GM21526 (cell line): ENCODE measurements at regions not wholly inside any gene's neighbourhood (a gene's known extent, or its start where the extent isn't known, plus 50 kb on each side); places are given as distances from the start of the nearest gene placed in this dataset.

Source experiments
- ATAC-seq: cut with Tn5 transposase; IDR thresholded peaks from one replicate; pipeline ENCODE4 v1.9.1; 2021; ENCODE audit warnings: moderate library complexity; ENCODE audit not compliant: unreplicated experiment, low FRiP score

DNA sequence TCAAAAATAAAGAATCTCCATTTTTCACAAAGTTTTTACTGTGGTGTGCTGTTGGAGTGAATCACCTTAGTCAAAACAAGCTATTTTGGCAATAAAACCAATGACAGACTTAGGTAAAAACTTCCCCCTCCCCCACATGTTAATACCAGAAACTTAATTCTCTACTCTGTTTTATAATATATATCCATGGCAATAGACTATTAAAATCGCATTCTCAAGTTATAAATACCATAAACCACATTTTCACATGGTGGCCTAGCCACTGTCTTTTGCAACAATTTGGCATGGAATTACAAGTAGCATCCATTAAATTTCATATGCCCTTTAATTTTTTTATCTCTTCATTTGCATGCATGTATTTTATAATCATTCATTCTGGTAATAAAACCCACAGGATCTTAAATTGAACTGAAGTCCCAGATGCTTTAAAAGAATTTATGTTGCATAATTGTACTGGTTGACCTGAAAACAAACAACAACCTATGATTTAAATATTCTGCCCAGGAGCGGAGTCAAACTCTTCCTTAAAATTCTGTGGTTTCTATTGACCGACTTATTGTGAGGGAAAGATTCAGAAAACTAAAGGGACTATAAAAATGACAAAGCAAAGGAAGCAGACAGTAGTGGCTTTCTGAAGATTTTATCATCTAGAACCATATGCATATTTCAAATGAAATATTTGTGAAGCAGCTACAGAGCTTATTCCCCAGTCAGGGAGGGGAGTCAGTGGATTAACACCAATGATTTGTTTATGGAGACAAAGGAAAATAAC is 229.0 kb upstream of the TBL1XR1 start:
- no peak for ATAC-seq

DNA sequence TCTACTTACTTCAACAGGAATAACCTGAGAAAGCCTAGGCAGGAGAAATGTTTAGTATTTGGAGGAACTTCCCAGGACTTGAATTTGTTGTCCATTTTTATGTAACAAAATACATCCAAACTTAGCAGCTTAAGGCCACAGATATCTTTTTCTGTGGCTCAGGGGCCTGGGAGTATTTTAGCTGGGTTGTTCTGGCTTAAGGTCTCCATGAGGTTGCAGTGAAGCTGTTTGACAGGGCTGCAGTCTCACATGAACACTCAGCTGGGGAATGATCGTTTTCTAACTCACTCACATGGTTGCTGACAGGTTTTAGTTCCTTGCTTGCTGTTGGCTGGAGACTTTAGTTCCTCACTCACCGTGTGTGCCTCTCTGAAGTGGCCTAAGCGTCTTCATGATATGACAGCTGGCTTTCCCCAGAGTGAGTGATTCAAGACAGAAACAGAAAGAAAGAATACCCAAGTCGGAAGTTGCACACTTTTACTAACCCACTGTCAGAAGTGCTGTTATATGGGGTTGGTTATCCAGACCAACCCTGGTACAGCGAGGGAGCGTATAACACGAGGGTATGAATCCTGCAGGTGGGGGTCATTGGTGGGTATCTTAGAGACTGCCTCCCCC is 229.7 kb upstream of the TBL1XR1 start:
- ATAC-seq = peak; percentile 99

DNA sequence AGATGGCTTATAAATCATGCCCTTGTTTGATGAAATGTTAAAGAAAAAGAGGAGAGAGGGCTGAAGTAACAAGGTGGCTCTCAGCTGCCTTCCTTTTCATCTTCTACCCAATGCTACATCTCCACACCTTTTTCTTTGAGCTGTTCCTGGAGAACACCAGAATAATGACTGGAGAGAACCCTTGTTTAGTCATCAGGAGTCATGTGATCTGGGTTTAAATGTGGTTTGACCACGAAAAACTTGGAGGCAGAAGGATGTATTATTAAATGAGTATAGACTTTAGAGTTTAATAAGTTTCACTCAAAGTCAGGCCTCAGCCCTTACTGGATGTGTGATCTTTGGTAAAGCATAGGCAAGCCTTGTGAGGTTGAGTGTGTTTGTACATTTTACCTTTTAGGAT is 230.3 kb upstream of the TBL1XR1 start:
- ATAC-seq = no peak

DNA sequence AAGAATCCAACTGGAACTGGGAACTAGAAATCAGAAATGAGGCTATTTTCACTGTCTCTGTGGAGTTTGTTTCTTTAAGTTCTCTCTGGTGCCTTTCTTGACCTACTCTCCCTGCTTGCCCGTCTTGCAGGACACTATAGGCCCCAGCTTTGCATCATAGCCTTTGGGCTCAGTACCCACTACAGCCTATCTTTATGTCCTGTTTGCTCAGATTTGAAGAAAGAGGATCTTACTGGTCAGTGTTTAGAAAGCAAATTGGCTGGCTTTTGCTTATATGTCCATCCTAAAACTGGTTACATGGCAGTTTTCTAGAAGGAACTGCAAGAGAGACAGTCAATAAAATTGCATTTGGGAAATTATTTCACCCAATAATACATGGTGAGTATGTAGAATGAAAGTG is 231.8 kb upstream of the TBL1XR1 start:
- no peak for ATAC-seq

DNA sequence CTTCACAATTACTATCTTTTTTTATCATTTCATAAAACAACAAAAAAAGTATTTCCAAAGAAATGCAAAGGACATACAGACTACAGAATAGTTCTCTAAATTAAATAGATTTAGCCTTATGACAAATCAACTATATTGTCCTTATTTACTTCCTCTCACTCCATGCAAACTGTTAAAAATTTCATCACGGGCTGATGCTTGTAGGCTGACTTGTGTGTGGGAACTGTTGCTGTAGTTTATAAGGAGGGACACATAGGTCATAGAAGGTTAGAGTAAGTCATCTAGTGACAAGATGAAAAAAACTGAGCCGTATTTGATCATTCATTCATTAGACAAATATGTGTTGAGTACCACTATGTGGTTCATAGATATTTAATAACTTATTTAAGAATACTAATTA is 232.5 kb upstream of the TBL1XR1 start:
- no peak for ATAC-seq

DNA sequence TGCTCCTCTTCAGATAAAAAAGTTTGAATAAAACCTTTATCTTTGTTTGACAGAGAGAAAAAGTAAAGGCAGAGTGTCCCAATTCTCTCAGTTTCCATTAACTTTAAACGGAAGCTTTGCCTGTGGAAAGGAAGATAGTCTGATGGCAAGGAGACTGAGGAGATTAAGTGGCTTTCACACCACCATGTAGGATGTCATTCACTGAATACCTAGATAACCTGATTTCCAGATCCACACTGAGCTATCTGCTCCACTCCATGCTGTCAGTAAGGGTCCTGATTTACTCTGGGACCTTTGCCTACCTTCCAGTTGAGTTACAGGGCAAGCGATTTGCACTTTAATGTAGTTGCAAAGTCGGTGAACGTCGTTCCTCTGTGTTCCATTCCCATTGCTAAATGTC is 233.4 kb upstream of the TBL1XR1 start:
- ATAC-seq = no peak

DNA sequence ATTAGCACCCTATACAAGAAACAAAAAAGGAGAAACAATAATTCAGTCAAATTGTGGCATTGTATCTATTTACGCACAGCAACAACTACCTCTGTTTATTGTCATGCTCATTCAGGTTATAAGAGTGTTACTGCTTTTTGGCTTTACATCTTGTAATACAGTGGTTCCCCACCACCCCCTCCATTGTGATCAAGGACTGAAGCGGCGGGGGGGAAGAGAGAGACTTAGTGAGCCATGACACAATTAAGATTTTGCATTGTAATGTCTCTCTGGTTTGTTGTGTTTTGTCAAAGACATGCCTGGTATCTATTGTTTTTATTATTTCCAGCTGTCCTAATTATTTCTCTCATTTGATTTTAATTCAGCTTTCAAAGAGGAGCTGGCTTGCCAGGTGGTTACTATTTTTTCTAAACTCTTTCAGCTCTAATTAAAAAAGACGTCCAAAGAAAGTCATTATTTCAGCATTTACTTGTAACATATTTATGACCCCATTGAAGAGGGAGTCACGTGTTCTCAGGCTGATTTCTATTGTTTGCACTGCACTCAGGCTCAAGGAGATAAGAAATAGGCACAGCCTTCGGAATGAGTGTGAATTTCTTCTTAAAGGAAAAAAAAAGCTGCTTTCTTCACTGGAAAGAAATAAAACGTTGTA is 234.4 kb upstream of the TBL1XR1 start:
- no peak for ATAC-seq

DNA sequence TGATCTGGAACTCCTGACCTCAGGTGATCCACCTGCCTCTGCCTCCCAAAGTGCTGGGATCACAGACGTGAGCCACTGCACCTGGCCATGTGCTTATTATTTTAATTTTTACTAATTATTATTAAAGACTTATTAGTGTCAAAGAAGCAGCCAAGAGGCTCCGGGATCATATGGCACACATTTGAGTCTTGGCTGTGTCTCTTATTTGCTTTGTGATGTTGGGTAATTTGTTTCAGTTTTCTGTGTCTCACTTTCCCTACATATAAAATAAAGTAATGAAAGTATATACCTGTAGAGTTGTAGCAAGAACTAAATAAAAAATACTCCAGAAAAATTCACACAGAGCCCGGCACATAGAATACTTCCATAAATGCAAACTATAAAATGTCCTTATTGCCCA is 238.0 kb upstream of the TBL1XR1 start:
- no peak for ATAC-seq

DNA sequence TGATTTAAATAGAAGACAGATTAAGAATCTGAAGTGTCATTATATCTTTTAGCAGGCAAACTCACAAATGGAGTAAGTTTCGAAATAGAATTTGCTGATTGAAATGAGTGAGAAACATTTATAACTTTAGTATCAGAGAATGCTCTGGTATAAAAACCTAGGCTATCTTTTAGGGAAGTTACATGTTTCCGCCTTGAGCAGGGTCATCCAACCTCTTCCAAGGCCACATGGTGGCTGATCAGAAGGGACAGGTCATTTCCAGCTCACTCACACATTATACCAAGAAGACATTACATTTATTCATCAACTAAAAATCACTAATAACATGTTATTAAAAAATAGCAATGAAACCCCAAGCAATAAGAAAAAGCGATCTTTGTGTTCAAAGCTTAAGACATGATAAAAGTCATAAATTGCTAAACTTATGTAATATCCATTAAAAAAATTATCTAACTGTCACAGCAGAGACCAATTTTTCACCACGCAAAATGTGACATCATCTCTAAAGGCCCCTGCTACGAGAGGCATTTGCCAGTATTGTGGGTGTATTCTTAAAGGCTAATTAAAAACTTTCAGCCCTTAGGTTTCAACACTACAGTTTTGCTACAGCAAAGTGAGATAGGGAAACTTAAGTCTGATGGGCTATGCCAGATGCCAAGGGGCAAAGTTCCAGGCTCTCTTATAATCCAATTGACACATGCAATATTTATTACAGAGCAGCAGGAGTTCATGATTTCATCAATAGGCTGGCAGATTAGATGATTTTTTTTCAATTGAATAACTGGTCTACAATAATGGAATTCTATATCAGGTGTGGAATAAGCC is 240.4 kb upstream of the TBL1XR1 start:
- ATAC-seq = no peak

DNA sequence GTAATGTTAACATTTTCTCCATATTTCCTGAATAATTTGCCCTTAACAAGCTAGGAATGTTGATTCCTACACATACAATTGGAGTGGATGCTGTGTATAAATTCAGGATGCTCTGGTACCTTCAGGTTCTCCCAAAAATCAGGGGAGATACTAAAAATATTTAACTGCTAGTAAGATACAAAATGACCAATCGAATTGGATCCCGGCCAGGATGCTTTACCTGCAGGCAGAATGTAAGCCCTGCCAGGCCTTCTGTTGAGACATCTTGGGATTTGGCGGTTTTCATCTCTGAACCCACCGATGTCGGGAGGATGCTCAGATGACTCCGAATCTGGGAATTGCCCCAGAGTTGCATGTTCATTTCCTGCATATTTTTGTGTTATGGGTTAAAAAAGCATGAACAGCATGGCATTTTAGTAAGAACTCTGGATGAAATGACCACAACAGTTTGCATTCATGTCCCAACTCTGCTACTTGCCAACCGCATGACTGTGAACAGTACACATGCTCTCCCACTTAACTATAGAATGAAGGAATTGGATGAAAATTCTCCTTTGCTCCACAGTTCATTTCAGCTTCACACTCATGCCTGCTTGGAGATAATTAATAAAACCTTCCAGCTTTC is 241.4 kb upstream of the TBL1XR1 start:
- ATAC-seq = no peak

DNA sequence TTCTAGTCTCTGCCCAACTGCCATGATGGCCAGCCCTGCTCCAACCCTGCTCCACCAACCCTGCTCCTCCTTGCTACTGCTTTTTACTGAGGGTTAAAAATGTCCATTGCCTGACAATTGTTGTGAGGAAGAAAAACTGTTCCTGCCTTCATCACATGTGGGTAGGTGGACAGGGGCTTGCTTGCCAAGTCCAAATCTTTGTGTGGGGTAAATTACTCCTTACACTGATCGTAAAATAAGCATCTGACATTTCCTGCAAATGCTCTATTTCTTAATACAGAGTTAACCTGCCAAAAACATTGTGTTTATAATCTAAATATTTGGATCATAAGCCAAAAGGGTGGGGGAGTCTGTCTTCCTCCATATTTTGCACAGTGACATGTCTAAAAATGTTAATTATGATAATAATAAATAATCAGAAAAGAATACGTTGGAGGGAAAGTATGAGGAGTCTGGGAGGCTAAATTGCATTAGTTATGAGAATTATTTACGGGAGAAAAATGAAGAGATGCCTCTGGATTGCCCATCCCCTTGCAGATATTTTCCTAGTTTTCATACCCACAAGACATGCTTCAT is 242.5 kb upstream of the TBL1XR1 start:
- ATAC-seq = no peak

DNA sequence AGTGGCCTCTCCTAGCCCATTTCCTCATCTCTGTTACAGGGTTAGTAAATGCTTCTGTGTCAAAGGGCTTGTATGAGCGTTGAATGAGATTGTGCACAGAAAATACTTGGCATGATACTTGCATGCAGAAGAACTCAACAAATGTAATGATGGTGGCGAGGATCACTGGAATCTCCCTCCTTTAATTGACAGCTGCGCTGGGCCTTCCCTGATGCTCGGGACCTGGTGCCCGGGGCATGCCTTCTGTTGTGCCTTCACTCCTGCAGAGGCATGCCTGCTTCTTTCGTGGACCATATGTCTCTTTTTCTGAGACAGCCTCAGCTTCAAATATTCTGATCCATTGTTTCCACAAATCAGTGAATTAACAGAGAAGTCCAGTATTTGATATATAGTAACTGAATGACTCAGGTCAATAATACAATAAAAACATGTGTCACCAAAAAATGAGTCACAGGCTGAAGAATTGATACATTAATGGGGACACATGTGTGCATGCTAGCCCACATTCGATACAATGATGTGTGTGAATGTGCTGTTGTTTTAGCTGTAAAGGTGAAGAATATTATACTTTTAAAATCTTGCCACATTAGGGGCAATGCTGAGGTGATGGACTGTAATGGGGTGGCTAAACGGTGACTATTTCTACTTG is 243.3 kb upstream of the TBL1XR1 start:
- ATAC-seq = no peak

DNA sequence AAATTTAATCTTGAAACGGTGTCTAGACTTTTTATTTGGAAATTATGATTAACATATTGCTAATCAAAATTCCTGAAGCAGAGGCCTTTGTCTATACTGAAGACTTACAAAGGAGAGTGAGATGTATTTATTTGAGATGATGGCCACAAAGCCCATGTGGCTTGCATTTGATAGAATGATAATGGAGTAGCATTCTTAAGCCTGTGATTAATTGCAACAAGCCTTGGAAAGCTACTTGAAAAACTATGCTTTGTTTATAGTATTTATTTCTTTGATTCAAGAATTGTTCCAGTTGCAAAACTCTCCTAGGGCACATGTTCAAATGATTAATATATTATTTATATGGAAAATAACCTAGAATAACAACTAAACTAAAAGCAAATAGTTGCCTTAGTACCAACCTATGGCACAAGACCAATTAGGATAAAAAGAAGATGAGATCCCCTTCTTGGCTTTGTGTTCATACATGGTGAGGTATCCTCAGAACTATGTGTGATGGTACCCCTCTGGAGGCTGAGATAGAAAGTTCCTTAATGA is 244.1 kb upstream of the TBL1XR1 start:
- no peak for ATAC-seq

DNA sequence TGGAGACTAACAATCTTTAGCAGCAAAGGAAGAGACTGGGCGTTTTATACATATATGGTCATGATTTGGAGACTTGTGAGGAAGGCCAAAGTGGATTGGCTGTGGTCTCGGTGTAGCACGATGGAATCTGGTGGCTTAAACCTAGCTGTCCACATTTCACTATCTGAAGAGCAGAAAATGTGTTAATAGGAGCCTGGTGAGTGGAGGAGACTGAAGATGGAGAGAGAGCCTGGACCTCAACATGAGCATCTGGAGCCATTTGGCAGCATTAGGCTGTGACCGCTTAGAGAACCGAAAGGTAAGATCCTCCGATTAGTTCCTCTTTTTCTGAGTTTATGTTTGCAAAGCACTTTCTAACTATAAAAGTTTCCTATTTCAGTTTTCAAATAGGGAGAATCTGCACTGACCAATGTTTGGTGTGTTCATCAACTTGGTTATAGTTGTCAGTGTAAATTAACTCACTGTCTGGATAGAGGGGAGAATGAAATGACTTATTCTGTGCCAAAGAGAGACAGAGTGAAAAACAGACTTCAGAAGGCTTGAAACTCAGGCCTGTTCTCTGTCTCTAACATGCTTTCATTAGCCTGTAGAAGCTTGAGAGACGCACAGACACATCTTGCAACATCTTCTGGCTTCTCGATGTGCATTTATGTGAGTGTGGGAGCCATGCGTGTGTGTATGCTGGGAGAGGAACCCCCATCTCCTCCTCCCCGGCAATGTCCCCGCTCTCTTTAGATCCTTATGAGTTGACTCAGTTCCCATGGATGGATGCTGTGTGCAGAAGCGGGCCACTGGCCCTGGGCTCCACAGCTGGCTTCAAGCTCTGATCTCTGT is 244.7 kb upstream of the TBL1XR1 start:
- ATAC-seq = peak; percentile 98

DNA sequence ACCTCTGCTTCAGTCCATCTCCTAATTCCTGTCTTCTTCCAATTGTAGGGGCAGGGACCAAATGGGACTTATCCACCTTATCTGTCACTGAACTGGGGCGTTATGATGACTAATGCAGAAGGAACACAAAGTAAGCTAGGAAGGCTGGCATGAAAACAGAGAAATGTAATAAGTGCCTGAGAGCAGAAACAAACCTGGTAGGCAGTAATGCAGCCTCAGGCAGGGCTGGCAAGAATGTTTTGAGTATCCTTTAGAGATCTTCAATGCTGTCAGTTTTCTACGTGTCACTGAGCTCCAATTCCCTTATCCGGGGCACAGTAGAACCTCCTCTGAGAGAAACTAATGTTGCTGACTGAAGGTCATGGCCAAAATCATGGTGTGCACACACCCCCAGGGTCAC is 246.2 kb upstream of the TBL1XR1 start:
- no peak for ATAC-seq

DNA sequence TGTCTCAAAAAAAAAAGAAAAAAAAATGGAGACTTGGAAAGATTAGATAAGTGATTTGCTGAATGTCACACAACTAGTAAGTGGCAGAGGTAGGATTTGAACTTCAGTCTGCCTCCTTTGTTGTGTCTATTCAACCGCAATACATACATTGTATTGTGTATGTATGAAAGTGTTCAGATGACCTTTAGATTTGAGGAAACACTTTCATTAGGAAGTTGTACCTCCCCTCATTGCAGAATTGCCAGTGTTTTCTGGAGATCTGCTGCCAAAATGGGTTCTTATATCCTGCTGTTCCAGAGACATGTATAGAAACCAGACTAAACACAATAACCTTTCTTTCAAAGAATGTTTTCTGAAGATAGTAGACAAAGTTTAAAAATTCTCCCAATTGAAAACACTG is 247.4 kb upstream of the TBL1XR1 start:
- no peak for ATAC-seq

DNA sequence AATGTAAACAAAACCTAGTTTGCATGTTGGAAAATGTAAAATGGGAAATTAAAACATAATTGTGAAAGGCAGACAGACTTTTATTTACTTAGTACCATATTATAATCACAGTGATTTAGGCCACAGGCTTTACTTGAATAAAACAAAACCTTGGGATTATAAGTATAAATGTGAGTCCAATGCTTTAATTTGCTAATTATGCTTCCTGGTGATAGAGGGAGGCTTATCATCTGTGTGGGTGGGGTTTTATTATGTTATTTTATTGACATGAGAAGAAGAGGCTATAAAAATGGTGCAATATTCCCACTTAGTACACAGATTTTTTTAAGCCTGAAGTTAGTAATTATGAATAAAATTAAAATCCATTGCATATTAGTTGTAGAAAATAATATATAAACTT is 248.3 kb upstream of the TBL1XR1 start:
- no peak for ATAC-seq

DNA sequence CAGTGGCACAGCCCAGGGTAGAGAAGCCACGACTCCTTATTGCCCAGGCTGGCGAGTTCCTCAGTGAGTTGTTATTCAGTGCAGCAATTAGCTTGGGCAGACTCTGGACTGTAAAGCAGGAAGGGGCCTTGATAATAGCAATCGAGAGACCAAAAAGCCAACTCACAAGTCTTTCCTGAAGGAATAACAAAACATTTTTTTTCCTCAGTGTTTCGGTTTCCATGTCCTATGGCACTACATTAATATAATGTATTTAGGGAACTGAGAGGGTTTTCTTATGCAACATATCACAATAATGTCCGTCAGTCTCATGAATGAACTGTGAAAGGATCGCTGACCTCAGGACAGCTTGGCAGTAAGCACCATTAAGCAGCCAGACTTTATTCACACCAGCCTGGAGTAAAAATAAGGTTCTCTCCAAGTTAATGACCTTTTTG is 248.9 kb upstream of the TBL1XR1 start:
- no peak for ATAC-seq

DNA sequence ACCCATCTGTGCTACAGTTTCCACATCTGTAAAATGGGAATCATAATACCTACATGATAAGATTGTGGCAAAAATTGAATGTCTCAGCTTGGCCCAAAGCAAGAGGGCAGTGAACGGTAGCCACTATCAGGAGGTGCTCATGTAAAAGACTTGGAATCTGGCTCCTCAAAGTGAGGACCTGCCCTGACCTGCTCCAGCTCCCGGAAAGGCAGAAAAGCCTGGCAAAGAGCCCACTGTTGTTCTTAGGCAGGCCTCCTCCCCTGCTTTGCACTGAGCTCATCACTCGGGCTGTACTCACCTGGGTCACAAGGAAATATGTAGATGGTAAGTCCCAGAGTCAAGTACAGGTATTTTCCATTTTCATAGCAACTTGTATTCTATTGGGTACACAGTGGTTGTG is 250.7 kb upstream of the TBL1XR1 start:
- no peak for ATAC-seq
